Astrocyte of the hippocampus (primary cell): ENCODE measurements at regions not wholly inside any gene's neighbourhood (a gene's known extent, or its start where the extent isn't known, plus 50 kb on each side); places are given as distances from the start of the nearest gene placed in this dataset.
A peak's percentile ranks its signal among the peaks of the same experiment; 100 is the strongest.

Source experiments
- DNase-seq: peaks from one replicate; pipeline ENCODE4 v3.0.0; 2011; ENCODE audit warnings: low read depth, low spot score

GRCh38 chr22:49291781-49292180 lies 535.9 kb downstream of the BRD1 start:
- DNase-seq: no peak

- no peak for DNase-seq
Observed at GRCh38 chr22:49291169-49291568, 536.5 kb downstream of the BRD1 start.

- no peak for DNase-seq
Observed at GRCh38 chr22:49290711-49291110, 537.0 kb downstream of the BRD1 start.

- DNase-seq: no peak
Observed at GRCh38 chr22:49289822-49290679, 537.6 kb downstream of the BRD1 start.

GRCh38 chr22:49286181-49286760 lies 541.4 kb downstream of the BRD1 start:
- no peak for DNase-seq

GRCh38 chr22:49284931-49285330 lies 542.7 kb downstream of the BRD1 start:
- no peak for DNase-seq

- no peak for DNase-seq
Observed at GRCh38 chr22:49284056-49284784, 543.5 kb downstream of the BRD1 start.

- DNase-seq: no peak
Observed at GRCh38 chr22:49282596-49282995, 545.1 kb downstream of the BRD1 start.

GRCh38 chr22:49281467-49282340 lies 546.0 kb downstream of the BRD1 start:
- peak; percentile 32 for DNase-seq

GRCh38 chr22:49278340-49278739 lies 549.3 kb downstream of the BRD1 start:
- no peak for DNase-seq

- no peak for DNase-seq
Observed at GRCh38 chr22:49276567-49276966, 551.1 kb downstream of the BRD1 start.

GRCh38 chr22:49274754-49275380 lies 552.8 kb downstream of the BRD1 start:
- DNase-seq: no peak

GRCh38 chr22:49272546-49273125 lies 555.0 kb downstream of the BRD1 start:
- no peak for DNase-seq

- no peak for DNase-seq
Observed at GRCh38 chr22:49271831-49272230, 555.8 kb downstream of the BRD1 start.

GRCh38 chr22:49271369-49271727 lies 556.3 kb downstream of the BRD1 start:
- no peak for DNase-seq

GRCh38 chr22:49270595-49271368 lies 556.9 kb downstream of the BRD1 start:
- no peak for DNase-seq

- no peak for DNase-seq
Observed at GRCh38 chr22:49269928-49270327, 557.7 kb downstream of the BRD1 start.

- DNase-seq: no peak
Observed at GRCh38 chr22:49269371-49269770, 558.3 kb downstream of the BRD1 start.

- DNase-seq: no peak
Observed at GRCh38 chr22:49268924-49269323, 558.7 kb downstream of the BRD1 start.

GRCh38 chr22:49267996-49268395 lies 559.7 kb downstream of the BRD1 start:
- no peak for DNase-seq
